ENCODE measurements at regions not wholly inside any gene's neighbourhood (a gene's known extent, or its start where the extent isn't known, plus 50 kb on each side); places are given as distances from the start of the nearest gene placed in this dataset.

DNA sequence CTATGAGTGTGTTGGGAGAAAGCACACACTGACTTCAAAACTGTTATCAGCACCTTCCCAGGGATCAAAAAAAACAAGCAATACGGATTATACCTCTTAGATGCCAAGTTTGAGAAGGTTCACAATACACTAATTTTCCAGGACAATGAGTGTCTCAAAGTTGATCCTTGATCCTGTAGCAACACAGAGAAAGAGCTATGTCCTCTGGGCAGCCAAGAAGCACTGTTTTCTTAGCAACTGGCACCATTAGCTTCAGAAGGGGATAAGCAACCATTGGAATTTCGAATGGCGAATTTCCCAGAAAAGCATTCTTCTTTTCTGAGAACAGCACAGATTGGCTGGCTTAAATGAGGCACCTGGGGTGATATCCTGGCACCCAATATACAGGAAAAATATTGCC lies 270.3 kb upstream of the RORA start:
- TF ChIP-seq, protein P1, sequence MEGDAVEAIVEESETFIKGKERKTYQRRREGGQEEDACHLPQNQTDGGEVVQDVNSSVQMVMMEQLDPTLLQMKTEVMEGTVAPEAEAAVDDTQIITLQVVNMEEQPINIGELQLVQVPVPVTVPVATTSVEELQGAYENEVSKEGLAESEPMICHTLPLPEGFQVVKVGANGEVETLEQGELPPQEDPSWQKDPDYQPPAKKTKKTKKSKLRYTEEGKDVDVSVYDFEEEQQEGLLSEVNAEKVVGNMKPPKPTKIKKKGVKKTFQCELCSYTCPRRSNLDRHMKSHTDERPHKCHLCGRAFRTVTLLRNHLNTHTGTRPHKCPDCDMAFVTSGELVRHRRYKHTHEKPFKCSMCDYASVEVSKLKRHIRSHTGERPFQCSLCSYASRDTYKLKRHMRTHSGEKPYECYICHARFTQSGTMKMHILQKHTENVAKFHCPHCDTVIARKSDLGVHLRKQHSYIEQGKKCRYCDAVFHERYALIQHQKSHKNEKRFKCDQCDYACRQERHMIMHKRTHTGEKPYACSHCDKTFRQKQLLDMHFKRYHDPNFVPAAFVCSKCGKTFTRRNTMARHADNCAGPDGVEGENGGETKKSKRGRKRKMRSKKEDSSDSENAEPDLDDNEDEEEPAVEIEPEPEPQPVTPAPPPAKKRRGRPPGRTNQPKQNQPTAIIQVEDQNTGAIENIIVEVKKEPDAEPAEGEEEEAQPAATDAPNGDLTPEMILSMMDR (IDR thresholded peaks at IDR 0.05 in 2 of 3, conservative IDR thresholded peaks at IDR 0.05 in 1 of 3; ENCODE audit: borderline replicate concordance in 1 of 3, insufficient read depth in 1 of 3, low read depth in 2 of 3, low read length in 2 of 3): no peak
- TF ChIP-seq POLR2A (IDR thresholded peaks at IDR 0.05; ENCODE audit: borderline replicate concordance, extremely low read depth, insufficient read depth, insufficient read length): no peak
- TF ChIP-seq, protein P2, sequence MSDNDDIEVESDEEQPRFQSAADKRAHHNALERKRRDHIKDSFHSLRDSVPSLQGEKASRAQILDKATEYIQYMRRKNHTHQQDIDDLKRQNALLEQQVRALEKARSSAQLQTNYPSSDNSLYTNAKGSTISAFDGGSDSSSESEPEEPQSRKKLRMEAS (IDR thresholded peaks at IDR 0.05): no peak
- no peak for TF ChIP-seq EZH2 (IDR thresholded peaks at IDR 0.05)
- TF ChIP-seq, protein P3, sequence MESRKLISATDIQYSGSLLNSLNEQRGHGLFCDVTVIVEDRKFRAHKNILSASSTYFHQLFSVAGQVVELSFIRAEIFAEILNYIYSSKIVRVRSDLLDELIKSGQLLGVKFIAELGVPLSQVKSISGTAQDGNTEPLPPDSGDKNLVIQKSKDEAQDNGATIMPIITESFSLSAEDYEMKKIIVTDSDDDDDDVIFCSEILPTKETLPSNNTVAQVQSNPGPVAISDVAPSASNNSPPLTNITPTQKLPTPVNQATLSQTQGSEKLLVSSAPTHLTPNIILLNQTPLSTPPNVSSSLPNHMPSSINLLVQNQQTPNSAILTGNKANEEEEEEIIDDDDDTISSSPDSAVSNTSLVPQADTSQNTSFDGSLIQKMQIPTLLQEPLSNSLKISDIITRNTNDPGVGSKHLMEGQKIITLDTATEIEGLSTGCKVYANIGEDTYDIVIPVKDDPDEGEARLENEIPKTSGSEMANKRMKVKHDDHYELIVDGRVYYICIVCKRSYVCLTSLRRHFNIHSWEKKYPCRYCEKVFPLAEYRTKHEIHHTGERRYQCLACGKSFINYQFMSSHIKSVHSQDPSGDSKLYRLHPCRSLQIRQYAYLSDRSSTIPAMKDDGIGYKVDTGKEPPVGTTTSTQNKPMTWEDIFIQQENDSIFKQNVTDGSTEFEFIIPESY (IDR thresholded peaks at IDR 0.05; ENCODE audit: extremely low read depth, insufficient replicate concordance, low read length): no peak
- TF ChIP-seq POLR2AphosphoS5 (IDR thresholded peaks at IDR 0.05; ENCODE audit: low read depth, low read length): no peak
- no peak for TF ChIP-seq ELF1 (IDR thresholded peaks at IDR 0.05; ENCODE audit: borderline replicate concordance, low read depth)
- TF ChIP-seq, protein P4, sequence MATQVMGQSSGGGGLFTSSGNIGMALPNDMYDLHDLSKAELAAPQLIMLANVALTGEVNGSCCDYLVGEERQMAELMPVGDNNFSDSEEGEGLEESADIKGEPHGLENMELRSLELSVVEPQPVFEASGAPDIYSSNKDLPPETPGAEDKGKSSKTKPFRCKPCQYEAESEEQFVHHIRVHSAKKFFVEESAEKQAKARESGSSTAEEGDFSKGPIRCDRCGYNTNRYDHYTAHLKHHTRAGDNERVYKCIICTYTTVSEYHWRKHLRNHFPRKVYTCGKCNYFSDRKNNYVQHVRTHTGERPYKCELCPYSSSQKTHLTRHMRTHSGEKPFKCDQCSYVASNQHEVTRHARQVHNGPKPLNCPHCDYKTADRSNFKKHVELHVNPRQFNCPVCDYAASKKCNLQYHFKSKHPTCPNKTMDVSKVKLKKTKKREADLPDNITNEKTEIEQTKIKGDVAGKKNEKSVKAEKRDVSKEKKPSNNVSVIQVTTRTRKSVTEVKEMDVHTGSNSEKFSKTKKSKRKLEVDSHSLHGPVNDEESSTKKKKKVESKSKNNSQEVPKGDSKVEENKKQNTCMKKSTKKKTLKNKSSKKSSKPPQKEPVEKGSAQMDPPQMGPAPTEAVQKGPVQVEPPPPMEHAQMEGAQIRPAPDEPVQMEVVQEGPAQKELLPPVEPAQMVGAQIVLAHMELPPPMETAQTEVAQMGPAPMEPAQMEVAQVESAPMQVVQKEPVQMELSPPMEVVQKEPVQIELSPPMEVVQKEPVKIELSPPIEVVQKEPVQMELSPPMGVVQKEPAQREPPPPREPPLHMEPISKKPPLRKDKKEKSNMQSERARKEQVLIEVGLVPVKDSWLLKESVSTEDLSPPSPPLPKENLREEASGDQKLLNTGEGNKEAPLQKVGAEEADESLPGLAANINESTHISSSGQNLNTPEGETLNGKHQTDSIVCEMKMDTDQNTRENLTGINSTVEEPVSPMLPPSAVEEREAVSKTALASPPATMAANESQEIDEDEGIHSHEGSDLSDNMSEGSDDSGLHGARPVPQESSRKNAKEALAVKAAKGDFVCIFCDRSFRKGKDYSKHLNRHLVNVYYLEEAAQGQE (IDR thresholded peaks at IDR 0.05; ENCODE audit: low read depth): no peak
- TF ChIP-seq RAD21 (IDR thresholded peaks at IDR 0.05; ENCODE audit: low read depth): no peak
